CD14-positive monocyte (primary cell): ENCODE measurements at regions not wholly inside any gene's neighbourhood (a gene's known extent, or its start where the extent isn't known, plus 50 kb on each side); places are given as distances from the start of the nearest gene placed in this dataset.

Experiments used
- DNase-seq, 3 donors: peaks; one replicate each; pipeline ENCODE4 v3.0.0-alpha.2; 2011 to 2022
- H2AFZ ChIP-seq: 2 replicates; pipeline ENCODE4 v1.6.0; 2012; ENCODE audit warnings: mild to moderate bottlenecking, low read depth, low read length, inconsistent platforms; ENCODE audit not compliant: insufficient read depth, poor library complexity, severe bottlenecking
- H3K27ac ChIP-seq, 2 donors: 1 replicate in 1 of 2; 2 replicates in 1 of 2; pipeline ENCODE4 v1.5.1; 2012 to 2013; ENCODE audit warnings: low read length in 2 of 2, control low read depth in 1 of 2, inconsistent platforms in 1 of 2, low read depth in 1 of 2, mild to moderate bottlenecking in 1 of 2
- H3K27me3 ChIP-seq, 2 donors: one replicate each; pipeline versions ENCODE4 v1.6.0 to v1.6.1; 2011 to 2013; ENCODE audit warnings: low read length in 2 of 2; ENCODE audit not compliant: control insufficient read depth in 2 of 2, insufficient read depth in 2 of 2
- H3K36me3 ChIP-seq, 2 donors: replicated peaks in 1 of 2; 1 replicate in 1 of 2; 2 replicates in 1 of 2; pipeline versions ENCODE4 v1.5.1 to v1.6.1; 2012 to 2013; ENCODE audit warnings: low read length in 2 of 2, control low read depth in 1 of 2, inconsistent platforms in 1 of 2, mild to moderate bottlenecking in 1 of 2; ENCODE audit not compliant: insufficient read depth in 2 of 2, control insufficient read depth in 1 of 2
- H3K4me1 ChIP-seq, 2 donors: 1 replicate in 1 of 2; 2 replicates in 1 of 2; pipeline versions ENCODE4 v1.5.1 to v1.6.1; 2012 to 2013; ENCODE audit warnings: low read length in 2 of 2, control low read depth in 1 of 2, inconsistent platforms in 1 of 2, mild to moderate bottlenecking in 1 of 2, moderate library complexity in 1 of 2; ENCODE audit not compliant: insufficient read depth in 2 of 2, control insufficient read depth in 1 of 2
- H3K4me2 ChIP-seq: replicated peaks from 2 replicates; pipeline ENCODE3; 2012; ENCODE audit warnings: low read length, moderate library complexity, mild to moderate bottlenecking; ENCODE audit not compliant: poor library complexity, severe bottlenecking; ENCODE audit errors: extremely low read depth
- H3K4me3 ChIP-seq, 3 experiments: fragments of 200-600 bp in 1 of 3; sonication (generic) in 1 of 3; replicated peaks in 1 of 3; 1 replicate in 2 of 3; 2 replicates in 1 of 3; pipeline ENCODE4 v1.5.1; 2011 to 2013; ENCODE audit warnings: low read length in 3 of 3, mild to moderate bottlenecking in 3 of 3, control low read depth in 2 of 3, low read depth in 2 of 3, inconsistent platforms in 1 of 3, moderate library complexity in 1 of 3
- H3K79me2 ChIP-seq: 2 replicates; pipeline ENCODE4 v1.6.0; 2012; ENCODE audit warnings: mild to moderate bottlenecking, control low read depth, inconsistent platforms, low read length, moderate library complexity; ENCODE audit not compliant: insufficient read depth
- H3K9ac ChIP-seq: 2 replicates; pipeline ENCODE4 v1.6.0; 2017; ENCODE audit warnings: low read length, mild to moderate bottlenecking; ENCODE audit not compliant: insufficient read depth, poor library complexity, severe bottlenecking
- H3K9me3 ChIP-seq, 2 donors: replicated peaks in 1 of 2; 1 replicate in 1 of 2; 2 replicates in 1 of 2; pipeline versions ENCODE4 v1.5.1 to v1.6.1; 2012 to 2013; ENCODE audit warnings: low read length in 2 of 2, control low read depth in 1 of 2; ENCODE audit not compliant: control insufficient read depth in 1 of 2, insufficient read depth in 1 of 2
- H4K20me1 ChIP-seq: 2 replicates; pipeline ENCODE4 v1.6.0; 2012; ENCODE audit warnings: mild to moderate bottlenecking, low read length, control low read depth, moderate library complexity; ENCODE audit not compliant: insufficient read depth
- H3K27ac Mint-ChIP-seq, 7 donors: one replicate each; pipeline ENCODE4 v1.8.0; 2020; ENCODE audit warnings: mild to moderate bottlenecking in 7 of 7, mixed read lengths in 7 of 7, moderate library complexity in 6 of 7, inconsistent platforms in 2 of 7
- H3K27me3 Mint-ChIP-seq, 3 donors: one replicate each; pipeline ENCODE4 v1.8.0; 2021 to 2022; ENCODE audit warnings: low read depth in 3 of 3, mild to moderate bottlenecking in 3 of 3, mixed read lengths in 3 of 3, moderate library complexity in 3 of 3, inconsistent platforms in 1 of 3
- H3K36me3 Mint-ChIP-seq, 2 donors: one replicate each; pipeline ENCODE4 v1.8.0; 2020; ENCODE audit warnings: mixed read lengths in 2 of 2, inconsistent platforms in 1 of 2, mild to moderate bottlenecking in 1 of 2
- H3K4me1 Mint-ChIP-seq: one replicate; pipeline ENCODE4 v1.8.0; 2020; ENCODE audit warnings: mild to moderate bottlenecking, mixed read lengths
- H3K4me3 Mint-ChIP-seq, 2 donors: one replicate each; pipeline ENCODE4 v1.8.0; 2020; ENCODE audit warnings: mild to moderate bottlenecking in 2 of 2, mixed read lengths in 2 of 2, moderate library complexity in 1 of 2
- H3K9me3 Mint-ChIP-seq, 7 donors: one replicate each; pipeline ENCODE4 v1.8.0; 2020 to 2022; ENCODE audit warnings: mixed read lengths in 7 of 7, mild to moderate bottlenecking in 6 of 7, moderate library complexity in 6 of 7, inconsistent platforms in 2 of 7
- WGBS: methylation state at CpG from one replicate; pipeline ENCODE4 v1.1.5; 2013; ENCODE audit warnings: missing lambda C conversion rate; ENCODE audit not compliant: insufficient coverage; 5-methylcytosine and 5-hydroxymethylcytosine counted together
- intact Hi-C, 2 donors: fragments of 100-400 bp; cut with micrococcal nuclease; formaldehyde crosslinking; loops; one replicate each; pipeline versions ENCODE4 v1.15.0 to v1.15.1; 2023
- TF ChIP-seq, protein P1 (sequence below): fragments of 200-600 bp; IDR thresholded peaks from one replicate; pipeline ENCODE4 v1.8.0; 2022; ENCODE audit warnings: antibody characterized with exemption, mild to moderate bottlenecking

GRCh38 chr10:2111965-2112364 is 374.6 kb upstream of the ADARB2 start:
- TF ChIP-seq, protein P1, sequence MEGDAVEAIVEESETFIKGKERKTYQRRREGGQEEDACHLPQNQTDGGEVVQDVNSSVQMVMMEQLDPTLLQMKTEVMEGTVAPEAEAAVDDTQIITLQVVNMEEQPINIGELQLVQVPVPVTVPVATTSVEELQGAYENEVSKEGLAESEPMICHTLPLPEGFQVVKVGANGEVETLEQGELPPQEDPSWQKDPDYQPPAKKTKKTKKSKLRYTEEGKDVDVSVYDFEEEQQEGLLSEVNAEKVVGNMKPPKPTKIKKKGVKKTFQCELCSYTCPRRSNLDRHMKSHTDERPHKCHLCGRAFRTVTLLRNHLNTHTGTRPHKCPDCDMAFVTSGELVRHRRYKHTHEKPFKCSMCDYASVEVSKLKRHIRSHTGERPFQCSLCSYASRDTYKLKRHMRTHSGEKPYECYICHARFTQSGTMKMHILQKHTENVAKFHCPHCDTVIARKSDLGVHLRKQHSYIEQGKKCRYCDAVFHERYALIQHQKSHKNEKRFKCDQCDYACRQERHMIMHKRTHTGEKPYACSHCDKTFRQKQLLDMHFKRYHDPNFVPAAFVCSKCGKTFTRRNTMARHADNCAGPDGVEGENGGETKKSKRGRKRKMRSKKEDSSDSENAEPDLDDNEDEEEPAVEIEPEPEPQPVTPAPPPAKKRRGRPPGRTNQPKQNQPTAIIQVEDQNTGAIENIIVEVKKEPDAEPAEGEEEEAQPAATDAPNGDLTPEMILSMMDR, result no peak
- Histone ChIP-seq H2AFZ (no peak overlapping the region), H3K4me2 (no peak overlapping the region), H3K9me3 (peaks cover 5 to 8% of the 10 kb centered on the region in 2 donors), H3K27ac (no peak overlapping the region), H3K79me2 (no peaks in the 10 kb centered on the region), H3K36me3 (no peaks in the 10 kb centered on the region), H4K20me1 (no peaks in the 10 kb centered on the region), H3K4me3 (no peak overlapping the region), H3K27me3 (no peaks in the 10 kb centered on the region), H3K4me1 (no peaks in the 10 kb centered on the region), H3K9ac (no peak overlapping the region)
- intact Hi-C loops, result no loop called here
- WGBS, result 88% methylated on average over 3 of the region's 8 CpGs
- H3K9me3 Mint-ChIP-seq, result peaks cover under 1 to 8% (median 5%) of the 10 kb centered on the region in 7 donors
- H3K36me3 Mint-ChIP-seq, result no peaks in the 10 kb centered on the region
- H3K27me3 Mint-ChIP-seq, result peaks cover 0 to 2% (median 2%) of the 10 kb centered on the region in 3 donors
- no peaks in the 10 kb centered on the region for H3K4me1 Mint-ChIP-seq
- H3K4me3 Mint-ChIP-seq, result no peak overlapping the region
- H3K27ac Mint-ChIP-seq, result no peak overlapping the region
- DNase-seq, result no peak

DNA sequence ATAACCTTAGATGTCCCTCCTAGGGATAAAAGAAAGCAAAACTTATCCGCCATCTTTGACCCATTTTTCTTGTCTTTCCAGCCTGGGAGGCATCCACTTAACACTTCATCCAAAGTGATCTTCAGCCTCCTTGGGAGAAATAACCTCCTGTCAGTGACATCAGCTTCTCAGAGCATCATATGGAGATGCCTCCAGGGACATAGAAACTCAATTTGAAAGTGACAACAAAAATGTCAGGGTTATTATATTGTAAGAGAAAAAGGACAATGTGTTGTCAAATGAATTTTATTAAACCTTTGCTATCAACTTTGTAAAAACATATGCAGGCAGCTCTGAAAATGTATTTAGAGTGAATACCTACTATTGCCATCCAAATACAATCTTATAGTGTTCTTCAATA is 371.2 kb upstream of the ADARB2 start:
- Histone ChIP-seq H3K4me3 (no peak overlapping the region), H3K27ac (no peak overlapping the region), H3K9ac (no peak overlapping the region), H3K4me1 (no peaks in the 10 kb centered on the region), H3K36me3 (no peaks in the 10 kb centered on the region), H3K4me2 (no peak overlapping the region), H3K79me2 (no peaks in the 10 kb centered on the region), H3K9me3 (peaks cover 0 to 6% of the 10 kb centered on the region in 2 donors), H3K27me3 (no peaks in the 10 kb centered on the region), H2AFZ (no peak overlapping the region), H4K20me1 (no peaks in the 10 kb centered on the region)
- intact Hi-C loops, result no loop called here
- DNase-seq, result no peak
- H3K27ac Mint-ChIP-seq, result no peak overlapping the region
- H3K4me1 Mint-ChIP-seq, result no peaks in the 10 kb centered on the region
- peaks cover 0 to 2% (median 2%) of the 10 kb centered on the region in 3 donors for H3K27me3 Mint-ChIP-seq
- no peaks in the 10 kb centered on the region for H3K36me3 Mint-ChIP-seq
- H3K9me3 Mint-ChIP-seq, result peaks cover 0 to 11% (median 3%) of the 10 kb centered on the region in 7 donors
- no peak overlapping the region for H3K4me3 Mint-ChIP-seq
- TF ChIP-seq, protein P1, result no peak
- no CpG with 5 or more reads among the region's 1 CpG for WGBS
